B cell (primary cell): ENCODE measurements at regions not wholly inside any gene's neighbourhood (a gene's known extent, or its start where the extent isn't known, plus 50 kb on each side); places are given as distances from the start of the nearest gene placed in this dataset.

Experiments
- CTCF ChIP-seq: fragments of 200-600 bp; IDR thresholded peaks from one replicate; pipeline ENCODE4 v1.8.0; 2022; ENCODE audit warnings: antibody characterized with exemption, mild to moderate bottlenecking
- EZH2 ChIP-seq: IDR thresholded peaks from 2 replicates; pipeline ENCODE4 v1.6.1; 2012; ENCODE audit warnings: borderline replicate concordance, low read depth, mild to moderate bottlenecking, moderate library complexity, low read length; ENCODE audit not compliant: insufficient read depth, poor library complexity, severe bottlenecking

DNA sequence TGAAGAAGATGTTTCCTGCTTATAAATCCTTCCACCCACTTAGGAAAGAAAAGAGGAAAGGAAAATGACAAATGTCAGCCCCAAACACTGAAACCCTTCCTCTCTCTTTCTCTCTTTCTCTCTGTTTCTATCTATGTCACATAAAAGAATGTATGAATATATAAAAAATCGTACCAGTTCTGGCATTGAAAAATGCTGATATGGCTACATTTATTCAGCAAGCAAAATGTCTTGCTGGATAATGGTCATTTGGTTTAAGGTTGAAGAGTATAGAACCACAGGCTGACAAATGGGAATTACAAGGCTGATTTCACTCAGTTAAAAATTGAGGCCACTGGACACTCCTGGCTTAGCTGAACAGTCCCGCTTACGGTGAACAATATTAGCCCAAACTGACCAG lies 335.9 kb downstream of the PARP8 start:
- TF ChIP-seq CTCF (no peak), EZH2 (no peak)
